ENCODE measurements at regions not wholly inside any gene's neighbourhood (a gene's known extent, or its start where the extent isn't known, plus 50 kb on each side); places are given as distances from the start of the nearest gene placed in this dataset.

DNA sequence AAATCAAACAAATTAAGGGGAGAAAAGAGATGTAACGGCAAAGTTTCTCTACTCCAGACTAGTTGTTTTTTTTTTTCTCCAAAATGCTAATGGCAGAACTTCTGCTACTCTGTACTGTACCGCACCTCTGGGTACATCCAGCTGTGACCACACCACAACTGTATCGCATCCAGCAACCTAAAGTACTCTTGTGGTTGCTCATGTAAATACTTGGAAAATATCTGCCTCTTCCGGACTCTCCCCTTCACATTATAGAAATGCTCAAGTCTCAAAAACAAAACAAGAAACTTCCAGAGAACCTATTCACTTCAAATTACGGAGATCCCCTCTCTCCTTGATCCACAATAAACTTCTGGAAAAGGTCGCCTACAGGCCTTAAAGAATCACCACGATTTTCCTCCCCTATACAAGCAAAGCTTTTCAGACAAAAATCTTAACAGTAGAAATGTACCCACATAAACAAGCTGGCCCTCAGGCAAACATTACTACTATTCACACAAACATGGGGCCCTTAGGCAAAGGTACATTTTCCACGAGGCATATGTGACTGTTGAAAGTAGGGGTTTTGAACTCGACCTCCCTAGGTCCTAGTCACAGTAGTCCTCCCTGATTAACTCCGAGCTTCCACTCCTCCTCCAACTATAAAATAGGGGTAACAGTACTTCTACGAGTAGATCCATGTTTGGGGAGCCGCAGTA is 222.9 kb upstream of the MKLN1 start:
- peaks cover 15% of the 10 kb centered on the region for H3K4me1 ChIP-seq (ENCODE audit: control insufficient read depth, insufficient read depth, low read length)
- no peaks in the 10 kb centered on the region for H3K27me3 ChIP-seq (ENCODE audit: control insufficient read depth in 1 of 2, insufficient read depth in 2 of 2, low read length in 2 of 2)
- H3K9me3 ChIP-seq (ENCODE audit: control insufficient read depth in 2 of 2, low read length in 2 of 2), result no peaks in the 10 kb centered on the region
- peaks cover 0 to 3% of the 10 kb centered on the region in 2 donors for H3K36me3 ChIP-seq (ENCODE audit: control insufficient read depth in 2 of 2, insufficient read depth in 2 of 2, low read length in 2 of 2)
- peak overlapping the region; percentile 80 to 81 for H3K4me3 ChIP-seq (ENCODE audit: low read length in 2 of 2)
- peak overlapping the region; percentile 58 to 77 for H3K9ac ChIP-seq (ENCODE audit: low read length in 2 of 2)
- peak overlapping the region; percentile 70 for H3K27ac ChIP-seq (ENCODE audit: low read length)

DNA sequence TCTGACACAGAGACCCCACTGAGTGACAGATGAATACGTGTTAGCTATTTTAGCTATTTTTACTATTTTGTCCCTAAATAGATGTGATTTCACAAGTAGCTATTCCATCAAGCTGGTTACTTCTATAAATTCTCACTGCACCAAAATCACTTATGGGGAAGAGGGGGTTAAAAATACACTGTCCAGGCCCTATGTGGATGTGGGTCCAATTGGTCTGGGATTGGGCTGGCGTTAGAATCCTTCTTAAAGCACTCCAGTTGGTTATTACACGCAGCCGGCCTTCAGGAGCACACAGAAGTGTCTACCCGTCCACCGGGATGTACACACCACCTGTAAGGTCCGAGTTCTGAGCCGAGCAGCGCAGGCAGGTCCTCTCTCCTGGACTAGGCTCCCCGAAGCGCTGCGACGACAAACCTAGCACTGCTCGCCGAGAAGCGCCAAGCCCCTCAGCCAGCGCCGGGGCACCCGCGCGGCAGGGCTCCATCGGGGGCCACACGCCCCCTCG is 222.3 kb upstream of the MKLN1 start:
- H3K27me3 ChIP-seq (ENCODE audit: control insufficient read depth in 1 of 2, insufficient read depth in 2 of 2, low read length in 2 of 2), result no peaks in the 10 kb centered on the region
- peak overlapping the region; percentile 58 to 77 for H3K9ac ChIP-seq (ENCODE audit: low read length in 2 of 2)
- H3K27ac ChIP-seq (ENCODE audit: low read length), result peak overlapping the region; percentile 70
- peaks cover 0 to 3% of the 10 kb centered on the region in 2 donors for H3K36me3 ChIP-seq (ENCODE audit: control insufficient read depth in 2 of 2, insufficient read depth in 2 of 2, low read length in 2 of 2)
- H3K4me1 ChIP-seq (ENCODE audit: control insufficient read depth, insufficient read depth, low read length), result peaks cover 19% of the 10 kb centered on the region
- no peaks in the 10 kb centered on the region for H3K9me3 ChIP-seq (ENCODE audit: control insufficient read depth in 2 of 2, low read length in 2 of 2)
- H3K4me3 ChIP-seq (ENCODE audit: low read length in 2 of 2), result peak overlapping the region; percentile 80 to 81

DNA sequence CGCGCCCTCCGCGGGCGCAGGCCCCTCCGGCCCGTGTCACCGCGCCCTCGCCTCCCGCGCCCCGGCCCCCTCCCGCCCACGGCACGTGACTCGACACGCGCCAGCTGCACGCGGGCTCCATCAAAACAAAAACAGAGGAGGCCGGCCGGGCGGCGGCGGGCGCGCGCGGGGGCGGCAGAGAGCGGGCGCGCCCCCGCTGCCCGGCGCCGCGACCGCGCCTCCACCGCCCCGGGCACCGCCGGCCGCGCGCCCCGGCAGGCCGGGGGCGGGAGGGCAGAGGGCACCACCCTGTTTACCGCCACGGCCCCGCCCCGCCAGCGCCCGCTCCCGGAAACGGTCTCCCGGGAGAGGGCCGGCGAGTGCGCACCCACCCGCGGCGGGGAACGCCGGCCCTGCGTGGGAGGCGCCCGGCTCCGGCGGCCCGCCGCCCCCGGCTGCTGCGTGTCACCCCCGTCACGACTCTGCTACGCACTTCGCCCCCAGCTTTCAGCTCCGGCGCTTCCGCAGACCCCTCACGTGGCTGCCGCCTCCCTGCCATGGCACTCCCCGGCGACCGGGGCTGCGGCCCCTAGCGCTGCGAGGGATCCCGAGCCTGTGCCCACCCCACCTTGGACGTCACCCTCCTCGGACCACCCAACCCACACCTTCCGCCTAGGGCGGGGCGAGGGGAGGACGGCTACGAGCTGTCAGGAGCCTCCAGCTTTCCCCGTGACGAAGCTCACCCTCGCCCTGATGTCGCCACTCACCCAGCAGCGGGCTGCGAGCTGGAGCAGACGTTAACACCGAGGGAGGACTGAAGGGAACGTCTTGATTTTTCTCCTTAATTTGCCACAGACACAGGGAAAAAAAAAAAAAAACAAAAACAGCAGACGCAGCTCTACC is 221.6 kb upstream of the MKLN1 start:
- H3K27me3 ChIP-seq (ENCODE audit: control insufficient read depth in 1 of 2, insufficient read depth in 2 of 2, low read length in 2 of 2), result no peaks in the 10 kb centered on the region
- peak overlapping the region; percentile 99 for H3K27ac ChIP-seq (ENCODE audit: low read length)
- H3K9me3 ChIP-seq (ENCODE audit: control insufficient read depth in 2 of 2, low read length in 2 of 2), result no peaks in the 10 kb centered on the region
- H3K36me3 ChIP-seq (ENCODE audit: control insufficient read depth in 2 of 2, insufficient read depth in 2 of 2, low read length in 2 of 2), result peaks cover 0 to 3% of the 10 kb centered on the region in 2 donors
- H3K4me1 ChIP-seq (ENCODE audit: control insufficient read depth, insufficient read depth, low read length), result peaks cover 26% of the 10 kb centered on the region
- H3K9ac ChIP-seq (ENCODE audit: low read length in 2 of 2), result peak overlapping the region; percentile 95 to 100
- peak overlapping the region; percentile 95 to 97 for H3K4me3 ChIP-seq (ENCODE audit: low read length in 2 of 2)

DNA sequence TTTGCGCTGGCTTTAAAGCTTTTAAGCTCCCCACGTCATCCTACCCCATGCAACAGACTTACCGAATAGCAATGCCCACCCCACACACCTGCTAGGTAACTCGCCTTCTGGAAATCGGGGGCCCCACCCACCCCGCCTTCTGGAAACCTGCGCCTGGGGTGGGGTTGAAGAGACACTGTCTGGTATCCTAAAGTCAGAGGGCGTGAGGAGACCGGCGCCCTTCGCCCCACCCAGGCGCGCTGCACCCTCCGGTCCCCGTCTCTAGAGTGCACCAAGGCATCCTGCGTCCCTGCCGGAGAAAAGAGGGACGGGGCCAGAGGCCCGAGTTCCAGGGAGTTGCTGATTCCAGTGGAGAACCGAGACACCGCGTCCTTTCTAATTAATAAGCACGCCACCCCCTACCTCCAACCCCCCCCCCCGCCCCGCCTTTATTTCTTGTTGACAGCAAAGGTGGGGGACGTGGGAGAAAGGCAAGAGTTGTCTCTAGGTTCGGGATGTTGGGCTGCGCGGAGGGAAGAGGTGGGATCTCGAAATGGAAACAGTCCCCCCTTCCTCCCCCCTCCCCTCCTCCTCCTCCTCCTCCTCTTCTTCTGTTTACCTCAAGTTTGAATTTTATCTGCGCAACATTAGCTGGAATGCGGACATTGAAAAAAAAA is 220.9 kb upstream of the MKLN1 start:
- Histone ChIP-seq H3K9ac (ENCODE audit: low read length in 2 of 2) (peak overlapping the region; percentile 98 to 100), H3K4me1 (ENCODE audit: control insufficient read depth, insufficient read depth, low read length) (peaks cover 28% of the 10 kb centered on the region), H3K27me3 (ENCODE audit: control insufficient read depth in 1 of 2, insufficient read depth in 2 of 2, low read length in 2 of 2) (no peaks in the 10 kb centered on the region), H3K9me3 (ENCODE audit: control insufficient read depth in 2 of 2, low read length in 2 of 2) (no peaks in the 10 kb centered on the region), H3K27ac (ENCODE audit: low read length) (peak overlapping the region; percentile 99), H3K4me3 (ENCODE audit: low read length in 2 of 2) (peak overlapping the region; percentile 95 to 97), H3K36me3 (ENCODE audit: control insufficient read depth in 2 of 2, insufficient read depth in 2 of 2, low read length in 2 of 2) (peaks cover 0 to 3% of the 10 kb centered on the region in 2 donors)

DNA sequence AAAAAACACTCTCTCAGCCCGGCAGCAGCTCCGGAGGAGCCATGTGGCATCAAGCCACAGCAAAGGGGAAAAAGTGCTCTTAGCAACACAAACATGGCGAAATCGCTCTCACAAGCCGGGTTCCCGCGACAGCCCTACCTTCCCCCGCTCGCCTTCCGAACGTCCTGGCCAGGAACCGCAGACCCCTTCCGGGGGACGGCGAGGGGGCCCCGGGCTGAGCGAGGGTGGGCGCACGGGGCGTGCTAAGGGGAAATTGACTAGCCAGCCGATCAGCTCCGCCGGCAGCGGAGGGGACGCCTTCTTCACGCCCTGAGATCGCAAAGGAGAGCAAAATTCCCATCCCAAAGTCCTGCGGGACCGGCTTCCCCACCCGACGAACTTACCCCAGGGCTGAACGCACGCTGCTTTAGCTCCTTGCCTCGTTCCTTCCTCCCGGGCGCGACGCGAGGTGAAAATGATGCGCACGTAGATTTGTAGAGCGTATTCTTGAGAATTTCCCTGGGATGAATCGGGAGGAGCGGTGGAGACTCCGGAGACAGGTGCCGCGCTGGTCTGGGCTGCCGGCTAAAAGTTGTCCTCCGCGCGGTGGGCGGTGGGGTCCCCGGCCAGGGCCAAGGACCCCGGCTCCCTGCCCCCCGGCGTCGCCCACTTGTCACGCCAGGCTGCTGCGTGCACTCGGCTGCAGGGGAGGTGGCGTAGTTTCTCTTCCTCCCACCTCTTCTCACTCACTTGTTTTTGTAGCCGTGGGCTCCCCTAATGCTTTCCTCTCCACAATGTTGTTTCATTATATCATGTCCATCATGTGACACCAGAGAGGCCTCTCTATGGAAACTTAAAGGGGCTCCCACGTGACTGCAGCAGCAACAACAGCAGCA is 220.1 kb upstream of the MKLN1 start:
- Histone ChIP-seq H3K27ac (ENCODE audit: low read length) (peak overlapping the region; percentile 99), H3K27me3 (ENCODE audit: control insufficient read depth in 1 of 2, insufficient read depth in 2 of 2, low read length in 2 of 2) (no peaks in the 10 kb centered on the region), H3K9me3 (ENCODE audit: control insufficient read depth in 2 of 2, low read length in 2 of 2) (no peaks in the 10 kb centered on the region), H3K4me1 (ENCODE audit: control insufficient read depth, insufficient read depth, low read length) (peaks cover 28% of the 10 kb centered on the region), H3K4me3 (ENCODE audit: low read length in 2 of 2) (peak overlapping the region; percentile 95 to 97), H3K9ac (ENCODE audit: low read length in 2 of 2) (peak overlapping the region; percentile 98 to 100), H3K36me3 (ENCODE audit: control insufficient read depth in 2 of 2, insufficient read depth in 2 of 2, low read length in 2 of 2) (no peaks in the 10 kb centered on the region)

DNA sequence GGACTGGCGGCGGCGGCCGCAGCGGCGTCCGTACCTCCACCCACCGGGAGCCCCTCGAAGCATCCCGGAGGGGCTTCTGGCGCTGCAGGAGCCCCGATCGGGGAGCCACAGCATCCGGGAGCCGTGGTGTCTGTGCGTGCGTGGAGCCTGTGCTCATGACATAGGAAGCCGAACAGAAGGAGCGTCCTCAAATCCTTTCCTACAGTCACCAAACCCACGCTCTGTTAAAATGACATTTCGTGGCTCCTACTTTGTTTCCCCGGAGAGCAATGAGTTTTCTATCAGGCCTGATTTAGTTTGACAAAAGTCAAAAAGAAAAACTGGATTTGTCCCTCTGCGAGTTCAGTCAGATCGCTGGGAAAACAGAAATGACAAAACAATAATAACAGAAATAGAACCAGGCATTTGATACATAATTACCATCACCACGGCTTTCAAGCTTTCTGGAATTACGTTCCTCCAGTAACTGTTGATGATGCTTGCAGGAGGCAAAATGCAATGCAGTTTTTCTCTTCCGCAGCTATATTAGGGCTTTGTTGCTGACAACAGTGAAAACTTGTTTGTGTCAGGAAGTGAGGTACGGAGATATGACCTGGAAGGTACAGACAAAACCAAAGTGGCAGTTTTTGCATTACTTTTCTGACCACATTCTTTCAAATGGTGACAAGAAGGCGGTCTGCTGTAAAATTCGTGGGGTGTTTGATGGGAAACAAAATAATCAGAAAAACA is 219.3 kb upstream of the MKLN1 start:
- Histone ChIP-seq H3K27ac (ENCODE audit: low read length) (peak overlapping the region; percentile 99), H3K36me3 (ENCODE audit: control insufficient read depth in 2 of 2, insufficient read depth in 2 of 2, low read length in 2 of 2) (no peaks in the 10 kb centered on the region), H3K9me3 (ENCODE audit: control insufficient read depth in 2 of 2, low read length in 2 of 2) (no peaks in the 10 kb centered on the region)

DNA sequence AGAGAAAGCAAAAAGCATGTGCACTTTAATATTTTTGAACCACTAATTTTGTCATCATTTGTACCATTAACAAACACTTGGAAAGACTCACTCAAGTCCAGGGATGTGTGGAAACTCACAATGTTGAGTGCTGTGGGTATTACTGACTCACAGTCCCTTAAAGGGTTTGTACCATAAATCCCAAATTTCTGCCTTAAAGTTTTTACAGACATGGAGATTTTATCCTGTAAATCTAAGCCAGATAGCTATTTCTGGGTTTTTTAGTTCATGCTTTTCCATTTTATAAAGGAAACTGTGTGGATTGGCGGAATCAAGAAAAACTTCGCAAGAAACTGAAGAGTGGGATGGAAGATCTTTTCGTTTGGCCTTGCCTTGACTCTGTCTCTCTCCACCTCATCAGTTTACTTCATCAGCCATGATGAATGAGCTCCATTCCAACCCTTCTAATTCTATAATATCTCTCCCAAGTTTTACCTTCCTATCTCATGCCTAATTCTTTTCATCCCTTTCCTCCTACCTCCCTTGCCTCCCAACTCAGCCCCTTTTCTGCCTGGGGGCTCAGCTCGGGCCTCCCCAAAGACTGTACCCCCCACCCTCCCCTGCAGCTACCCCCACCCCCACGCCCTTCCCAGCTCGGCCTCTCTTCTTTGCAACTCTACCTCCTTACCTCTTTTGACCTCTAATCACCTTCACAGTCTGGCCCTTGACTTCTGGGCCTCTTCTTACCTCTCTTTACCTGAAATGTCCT is 218.5 kb upstream of the MKLN1 start:
- no peaks in the 10 kb centered on the region for H3K27me3 ChIP-seq (ENCODE audit: control insufficient read depth in 1 of 2, insufficient read depth in 2 of 2, low read length in 2 of 2)
- H3K4me1 ChIP-seq (ENCODE audit: control insufficient read depth, insufficient read depth, low read length), result peaks cover 23% of the 10 kb centered on the region
- peak overlapping the region; percentile 69 to 100 for H3K9ac ChIP-seq (ENCODE audit: low read length in 2 of 2)
- no peaks in the 10 kb centered on the region for H3K9me3 ChIP-seq (ENCODE audit: control insufficient read depth in 2 of 2, low read length in 2 of 2)
- H3K27ac ChIP-seq (ENCODE audit: low read length), result peak overlapping the region; percentile 99
- no peaks in the 10 kb centered on the region for H3K36me3 ChIP-seq (ENCODE audit: control insufficient read depth in 2 of 2, insufficient read depth in 2 of 2, low read length in 2 of 2)
- H3K4me3 ChIP-seq (ENCODE audit: low read length in 2 of 2), result peak overlapping the region; percentile 95 to 97

More for the DNA sequence above, 219.3 kb upstream of the MKLN1 start:
- Histone ChIP-seq H3K9ac (ENCODE audit: low read length in 2 of 2) (peak overlapping the region; percentile 98 to 100), H3K27me3 (ENCODE audit: control insufficient read depth in 1 of 2, insufficient read depth in 2 of 2, low read length in 2 of 2) (no peaks in the 10 kb centered on the region), H3K4me1 (ENCODE audit: control insufficient read depth, insufficient read depth, low read length) (peaks cover 23% of the 10 kb centered on the region), H3K4me3 (ENCODE audit: low read length in 2 of 2) (peak overlapping the region; percentile 95 to 97)

DNA sequence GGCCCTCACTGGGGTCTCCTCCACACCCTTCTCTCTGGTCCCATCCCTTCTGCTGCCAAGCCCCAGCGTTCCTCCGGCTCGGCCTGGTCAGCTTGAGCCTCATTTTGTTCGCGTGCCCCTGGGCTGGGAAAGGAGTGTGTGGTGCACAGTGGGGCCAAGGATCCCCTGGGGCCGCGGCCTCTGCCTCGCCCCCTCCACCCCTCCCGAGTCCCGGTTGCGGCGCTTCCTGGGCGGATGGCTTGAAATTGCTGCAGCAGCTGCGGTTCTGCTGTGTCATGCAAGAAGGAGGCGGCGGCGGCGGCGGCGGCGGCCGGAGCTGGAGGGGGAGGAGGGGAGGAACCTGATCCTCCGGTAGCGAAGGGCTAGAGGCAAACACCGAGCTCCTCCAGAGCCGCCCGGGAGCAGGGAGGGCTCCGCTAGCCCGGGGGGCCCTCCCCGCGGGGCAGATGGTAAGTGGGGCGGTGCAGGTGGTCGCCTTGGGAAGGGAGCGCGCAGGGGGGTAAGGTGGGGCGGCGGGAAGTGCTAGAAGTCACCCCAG is 217.8 kb upstream of the MKLN1 start:
- Histone ChIP-seq H3K9ac (ENCODE audit: low read length in 2 of 2) (peak overlapping the region; percentile 72 to 100), H3K4me1 (ENCODE audit: control insufficient read depth, insufficient read depth, low read length) (peaks cover 20% of the 10 kb centered on the region), H3K4me3 (ENCODE audit: low read length in 2 of 2) (peak overlapping the region; percentile 95 to 97), H3K27ac (ENCODE audit: low read length) (peak overlapping the region; percentile 99), H3K36me3 (ENCODE audit: control insufficient read depth in 2 of 2, insufficient read depth in 2 of 2, low read length in 2 of 2) (no peaks in the 10 kb centered on the region), H3K9me3 (ENCODE audit: control insufficient read depth in 2 of 2, low read length in 2 of 2) (no peaks in the 10 kb centered on the region), H3K27me3 (ENCODE audit: control insufficient read depth in 1 of 2, insufficient read depth in 2 of 2, low read length in 2 of 2) (no peaks in the 10 kb centered on the region)

Measured in stomach smooth muscle (tissue), 2 donors.